ENCODE measurements at regions not wholly inside any gene's neighbourhood (a gene's known extent, or its start where the extent isn't known, plus 50 kb on each side); places are given as distances from the start of the nearest gene placed in this dataset.

- DNase-seq (ENCODE audit: low spot score): no peak
- no peak for TF ChIP-seq CTCF (IDR thresholded peaks at IDR 0.05)
- H3K36me3 Mint-ChIP-seq (ENCODE audit: low read depth): no peaks in the 10 kb centered on the region
These were observed 954.7 kb upstream of the GHITM start for GRCh38 chr10:83184641-83185040.

GRCh38 chr10:83190614-83191013 lies 948.7 kb upstream of the GHITM start:
- no peaks in the 10 kb centered on the region for H3K36me3 Mint-ChIP-seq (ENCODE audit: low read depth)

More at GRCh38 chr10:83184641-83185040, 954.7 kb upstream of the GHITM start:
- H3K27ac Mint-ChIP-seq (ENCODE audit: unreplicated experiment): no peak overlapping the region
- no peak overlapping the region for H3K4me3 Mint-ChIP-seq (ENCODE audit: unreplicated experiment)
- H3K4me1 Mint-ChIP-seq (ENCODE audit: low read depth): peaks cover 6% of the 10 kb centered on the region
- H3K9me3 Mint-ChIP-seq (ENCODE audit: low read depth): no peaks in the 10 kb centered on the region
- no peaks in the 10 kb centered on the region for H3K27me3 Mint-ChIP-seq (ENCODE audit: low read depth)

GRCh38 chr10:83193026-83193425 lies 946.3 kb upstream of the GHITM start:
- no peak overlapping the region for H3K27ac Mint-ChIP-seq (ENCODE audit: unreplicated experiment)
- no peaks in the 10 kb centered on the region for H3K27me3 Mint-ChIP-seq (ENCODE audit: low read depth)
- no peak overlapping the region for H3K4me3 Mint-ChIP-seq (ENCODE audit: unreplicated experiment)
- H3K36me3 Mint-ChIP-seq (ENCODE audit: low read depth): no peaks in the 10 kb centered on the region
- no peaks in the 10 kb centered on the region for H3K4me1 Mint-ChIP-seq (ENCODE audit: low read depth)
- no peak for TF ChIP-seq CTCF (IDR thresholded peaks at IDR 0.05)
- no peaks in the 10 kb centered on the region for H3K9me3 Mint-ChIP-seq (ENCODE audit: low read depth)
- DNase-seq (ENCODE audit: low spot score): no peak

More at GRCh38 chr10:83190614-83191013, 948.7 kb upstream of the GHITM start:
- Mint-ChIP-seq H3K27ac (ENCODE audit: unreplicated experiment) (no peak overlapping the region), H3K27me3 (ENCODE audit: low read depth) (no peaks in the 10 kb centered on the region), H3K4me1 (ENCODE audit: low read depth) (no peaks in the 10 kb centered on the region), H3K4me3 (ENCODE audit: unreplicated experiment) (no peak overlapping the region), H3K9me3 (ENCODE audit: low read depth) (no peaks in the 10 kb centered on the region)
- DNase-seq (ENCODE audit: low spot score): no peak
- TF ChIP-seq CTCF (IDR thresholded peaks at IDR 0.05): no peak

- no peaks in the 10 kb centered on the region for H3K4me1 Mint-ChIP-seq (ENCODE audit: low read depth)
- H3K27ac Mint-ChIP-seq (ENCODE audit: unreplicated experiment): no peak overlapping the region
These were observed 944.3 kb upstream of the GHITM start for GRCh38 chr10:83195021-83195420.

GRCh38 chr10:83199374-83199773 lies 939.9 kb upstream of the GHITM start:
- no peak for DNase-seq (ENCODE audit: low spot score)
- Mint-ChIP-seq H3K36me3 (ENCODE audit: low read depth) (peaks cover 1% of the 10 kb centered on the region), H3K9me3 (ENCODE audit: low read depth) (peaks cover 19% of the 10 kb centered on the region), H3K4me1 (ENCODE audit: low read depth) (no peaks in the 10 kb centered on the region), H3K4me3 (ENCODE audit: unreplicated experiment) (no peak overlapping the region), H3K27ac (ENCODE audit: unreplicated experiment) (no peak overlapping the region), H3K27me3 (ENCODE audit: low read depth) (peaks cover 4% of the 10 kb centered on the region)
- no peak for TF ChIP-seq CTCF (IDR thresholded peaks at IDR 0.05)

More at GRCh38 chr10:83195021-83195420, 944.3 kb upstream of the GHITM start:
- Mint-ChIP-seq H3K9me3 (ENCODE audit: low read depth) (no peaks in the 10 kb centered on the region), H3K4me3 (ENCODE audit: unreplicated experiment) (no peak overlapping the region), H3K27me3 (ENCODE audit: low read depth) (peaks cover 4% of the 10 kb centered on the region), H3K36me3 (ENCODE audit: low read depth) (no peaks in the 10 kb centered on the region)
- TF ChIP-seq CTCF (IDR thresholded peaks at IDR 0.05): no peak
- no peak for DNase-seq (ENCODE audit: low spot score)
